NCI-H2171 (cell line): ENCODE measurements at regions not wholly inside any gene's neighbourhood (a gene's known extent, or its start where the extent isn't known, plus 50 kb on each side); places are given as distances from the start of the nearest gene placed in this dataset.

Experiments
- DNase-seq: peaks from one replicate; lab custom pipeline; 2025; lab: John Stamatoyannopoulos, UW

DNA sequence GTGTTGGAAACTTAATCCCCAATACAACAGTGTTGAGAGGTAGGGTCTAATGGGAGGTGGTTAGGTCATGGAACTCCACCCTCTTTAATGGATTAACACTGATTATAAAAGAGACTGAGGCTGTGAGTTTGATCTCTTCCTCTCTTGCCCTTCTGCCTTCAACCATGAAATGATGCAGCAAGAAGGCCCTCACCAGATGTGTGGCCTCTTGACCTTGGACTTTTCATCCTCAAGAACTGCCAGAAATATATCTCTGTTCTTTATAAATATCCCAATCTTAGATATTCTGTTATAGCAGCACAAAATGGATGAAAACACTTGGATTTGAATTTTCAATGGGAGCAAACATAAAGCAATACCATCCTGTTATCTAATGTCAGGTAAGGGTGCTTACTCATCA, 67.6 kb downstream of the NMUR2 start:
- no peak for DNase-seq

DNA sequence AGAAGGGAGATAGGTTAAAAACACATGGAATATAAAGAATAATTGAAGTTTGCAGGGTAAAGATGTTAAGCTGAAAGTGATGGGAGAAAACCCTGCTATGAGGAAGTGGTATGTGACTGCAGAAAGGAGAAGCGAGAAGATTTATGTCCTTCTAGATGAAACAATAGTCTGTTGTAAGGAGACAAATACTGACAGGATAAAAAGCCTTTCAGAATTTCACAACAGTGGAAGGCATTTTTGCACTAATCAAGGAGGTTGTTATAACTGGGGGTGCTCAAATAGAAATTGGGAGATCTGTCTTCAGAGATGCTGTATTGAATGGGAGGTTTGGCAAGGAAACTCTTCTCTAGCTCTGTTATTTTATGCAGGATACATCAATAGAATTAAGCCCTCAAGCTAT, 69.6 kb downstream of the NMUR2 start:
- no peak for DNase-seq

DNA sequence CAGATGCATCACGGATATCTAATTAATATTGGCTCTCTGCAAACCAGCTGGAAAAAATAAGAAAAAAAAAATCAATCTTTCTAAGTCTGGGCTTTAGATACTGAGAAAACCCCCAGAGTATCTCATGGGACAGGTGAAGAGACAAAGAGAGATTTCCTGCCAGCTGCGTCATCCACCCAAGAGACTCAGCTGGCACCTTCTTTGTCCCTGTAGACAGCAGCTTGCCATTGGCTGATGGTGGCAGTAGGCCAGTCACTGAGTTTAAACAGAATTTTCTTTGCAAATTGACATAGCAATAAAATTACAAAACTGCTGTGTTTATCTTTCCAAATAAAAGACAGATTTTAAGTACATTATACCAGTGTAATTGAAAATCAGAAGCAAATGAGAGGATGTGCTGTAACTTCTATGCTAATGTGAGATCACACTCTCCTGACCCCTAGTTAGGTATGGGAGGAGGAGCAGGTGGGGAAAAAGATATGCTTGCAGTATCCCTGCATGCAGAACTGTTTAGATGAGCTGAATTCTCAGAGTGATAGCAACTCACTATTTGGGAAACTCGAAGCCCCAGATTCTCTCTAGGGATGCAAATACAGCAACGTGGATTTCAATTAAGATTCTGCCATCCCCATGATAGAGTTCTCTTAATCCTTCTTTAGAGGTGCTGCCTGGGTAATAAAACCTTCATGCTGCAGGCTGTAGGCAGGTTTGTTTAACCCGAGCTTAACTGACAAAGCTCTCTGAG, 72.2 kb downstream of the NMUR2 start:
- peak; percentile 52 for DNase-seq

DNA sequence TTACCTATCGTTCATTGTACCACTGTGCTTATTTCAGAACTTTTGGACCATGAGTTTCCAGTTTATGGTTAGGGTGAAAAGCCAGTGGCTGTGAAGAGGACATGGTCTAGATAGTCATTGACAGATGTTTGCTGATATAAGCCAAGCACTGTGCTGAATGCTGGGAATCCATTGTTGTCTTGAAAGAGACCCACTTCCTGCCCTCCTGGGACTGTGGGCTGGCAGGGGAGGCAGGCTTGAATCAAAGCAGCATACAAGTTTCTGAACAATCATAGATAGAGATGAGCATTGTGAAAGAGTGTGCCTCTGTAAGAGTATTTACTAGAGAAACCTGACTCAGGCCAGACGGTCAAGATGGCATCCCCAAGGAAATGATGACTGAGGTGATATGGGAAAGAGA, 73.4 kb downstream of the NMUR2 start:
- DNase-seq = no peak

DNA sequence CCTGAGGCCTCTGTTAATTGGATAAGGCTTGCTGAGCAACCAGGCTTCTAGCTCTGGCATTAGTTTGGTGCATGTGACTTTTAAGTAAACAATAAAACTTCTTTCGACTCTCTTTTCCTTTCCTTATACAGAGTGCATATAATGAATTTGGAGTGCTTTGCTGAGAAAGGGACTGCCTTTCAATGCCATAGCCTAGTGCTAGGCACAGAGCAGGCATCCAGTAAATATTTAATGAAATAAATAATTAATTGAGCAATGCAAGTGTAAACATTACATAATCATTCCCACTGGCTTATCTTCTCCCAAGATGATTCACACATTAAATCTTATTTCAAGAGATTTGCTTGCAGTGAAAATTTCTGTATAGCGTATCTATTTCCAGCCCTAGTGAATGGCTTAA, 74.1 kb downstream of the NMUR2 start:
- no peak for DNase-seq

DNA sequence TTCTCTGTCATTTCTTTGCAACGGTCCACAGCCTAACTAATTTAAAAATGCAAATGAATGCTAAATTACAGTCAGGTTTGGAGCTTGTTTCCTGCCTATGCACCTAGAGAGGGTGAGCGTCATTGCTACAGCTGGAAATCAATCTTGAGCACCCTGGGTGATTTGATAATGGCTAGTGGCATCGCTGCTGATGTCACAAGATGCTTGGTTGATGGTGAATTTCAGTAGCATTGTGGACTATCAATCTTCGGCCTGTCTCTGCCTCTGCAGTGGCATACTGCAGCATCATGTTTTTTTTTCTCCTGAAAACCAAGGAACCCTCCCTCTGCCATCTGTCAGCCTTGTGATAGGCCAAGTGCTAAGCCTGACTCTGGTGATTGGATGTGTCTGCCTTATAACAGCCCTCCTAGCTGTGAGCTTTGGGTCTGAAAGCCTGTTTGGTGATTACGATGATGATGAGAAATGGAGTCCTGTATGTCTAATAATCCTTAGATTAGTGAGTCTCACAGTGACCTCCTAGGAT, 75.3 kb downstream of the NMUR2 start:
- DNase-seq = no peak

DNA sequence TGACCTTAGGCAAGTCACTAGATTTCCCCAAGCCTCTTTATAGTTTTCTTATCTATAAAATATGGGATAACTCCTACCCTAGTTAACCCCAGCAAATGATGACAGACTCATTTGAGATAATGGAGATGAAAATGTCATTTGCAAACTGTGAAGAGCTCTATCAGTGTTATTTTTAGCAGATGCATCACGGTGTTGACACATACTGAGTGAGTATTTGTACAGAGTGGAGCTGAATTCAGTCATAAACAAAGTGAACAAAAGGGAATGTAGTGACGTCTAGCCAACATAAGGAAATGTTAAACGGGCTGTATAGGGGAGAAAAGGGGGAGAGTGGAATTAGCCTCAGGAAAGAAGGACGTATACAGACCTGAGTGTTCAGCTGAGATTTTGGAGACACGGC, 75.9 kb downstream of the NMUR2 start:
- DNase-seq = no peak

DNA sequence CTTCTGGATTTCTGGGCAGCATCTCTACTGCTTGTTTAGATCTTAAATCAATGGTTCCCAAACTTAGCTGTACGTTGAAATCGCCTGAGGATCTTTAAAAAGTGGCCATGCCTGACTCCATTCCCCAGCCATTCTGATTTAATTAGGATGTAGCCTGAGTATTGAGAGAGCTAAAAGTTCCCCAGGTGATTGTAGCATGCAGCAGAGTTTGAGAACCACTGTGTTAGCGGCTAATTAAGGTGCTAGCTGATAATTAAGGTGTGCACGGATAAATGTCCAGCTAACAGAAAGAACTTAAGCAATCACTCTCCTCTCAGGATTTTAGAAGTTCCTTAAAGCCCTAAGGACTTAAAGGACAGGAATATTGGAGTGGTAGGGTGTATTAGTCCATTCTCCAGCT, 89.1 kb downstream of the NMUR2 start:
- no peak for DNase-seq

DNA sequence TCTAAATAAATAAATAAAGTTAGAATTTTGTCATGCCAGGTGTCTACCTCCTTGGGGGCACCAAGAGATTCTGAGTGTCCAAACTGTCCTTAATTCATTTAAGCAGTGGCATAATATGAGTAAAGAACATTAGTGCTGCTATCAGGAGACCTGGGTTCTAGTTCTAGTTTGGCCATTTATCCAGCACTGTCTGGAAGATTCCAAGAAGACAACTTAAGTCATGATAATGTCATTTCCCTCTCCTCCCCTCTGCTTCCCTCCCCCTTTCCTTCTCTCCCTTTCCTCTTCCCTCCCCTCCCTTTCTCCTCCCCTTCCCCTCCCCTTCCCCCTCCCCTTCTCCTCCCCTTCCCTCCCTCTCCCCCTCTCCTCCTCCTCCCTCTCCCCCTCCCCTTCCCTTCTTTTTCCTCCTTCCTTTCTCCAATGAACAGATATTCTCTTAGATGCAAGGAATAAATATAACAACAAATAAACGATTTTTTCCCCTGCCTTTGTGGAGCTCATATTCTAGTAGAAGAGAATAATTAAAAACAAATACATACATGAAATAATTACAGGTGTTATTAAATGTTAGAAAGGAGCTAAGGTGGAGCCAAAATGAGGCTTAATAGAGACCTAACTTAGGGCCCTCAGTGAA, 90.8 kb downstream of the NMUR2 start:
- no peak for DNase-seq

DNA sequence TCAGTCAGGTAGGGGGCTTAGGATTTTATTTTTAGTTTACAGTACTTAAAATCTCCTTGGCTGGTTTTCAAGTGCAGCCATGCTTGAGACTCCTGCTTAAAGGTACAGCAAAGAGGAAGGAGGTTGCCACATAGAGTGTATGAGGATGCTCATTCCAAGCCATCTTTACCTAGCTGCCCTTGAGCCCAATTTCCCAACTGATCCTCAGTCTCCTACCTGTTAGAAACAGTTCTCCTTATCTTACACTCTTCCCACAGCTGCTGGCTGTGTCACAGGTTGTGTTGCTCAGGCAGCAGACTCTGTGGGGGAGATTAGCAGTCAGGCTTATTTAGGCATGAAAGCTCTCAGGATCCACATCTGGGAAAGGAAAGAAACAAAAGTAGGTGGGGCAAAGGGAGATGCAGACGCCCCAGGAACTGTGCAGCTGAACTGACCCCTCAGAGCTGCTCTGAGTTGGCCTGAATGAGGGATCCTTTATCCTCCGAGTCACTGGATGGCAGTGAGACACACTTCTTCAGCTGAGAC, 95.1 kb downstream of the NMUR2 start:
- DNase-seq = no peak

DNA sequence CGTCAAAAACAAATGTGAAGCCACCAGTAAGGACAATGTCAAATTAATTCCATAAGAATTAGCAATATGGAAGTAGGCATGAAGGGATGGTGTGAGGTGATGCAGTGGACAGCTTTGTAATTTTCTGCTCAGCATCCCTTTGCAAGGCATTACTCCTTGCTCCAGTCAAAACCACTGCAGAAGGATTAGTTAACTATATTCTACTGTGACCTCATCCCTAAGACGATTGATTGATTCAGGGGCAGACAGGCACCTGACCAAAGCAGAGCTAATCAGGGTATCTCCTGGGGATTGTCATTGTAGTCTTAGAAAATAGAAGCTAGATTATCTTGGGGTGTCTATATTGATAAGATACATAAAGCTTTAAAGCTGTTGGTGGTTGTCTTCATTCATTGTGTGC, 98.7 kb downstream of the NMUR2 start:
- DNase-seq = no peak

DNA sequence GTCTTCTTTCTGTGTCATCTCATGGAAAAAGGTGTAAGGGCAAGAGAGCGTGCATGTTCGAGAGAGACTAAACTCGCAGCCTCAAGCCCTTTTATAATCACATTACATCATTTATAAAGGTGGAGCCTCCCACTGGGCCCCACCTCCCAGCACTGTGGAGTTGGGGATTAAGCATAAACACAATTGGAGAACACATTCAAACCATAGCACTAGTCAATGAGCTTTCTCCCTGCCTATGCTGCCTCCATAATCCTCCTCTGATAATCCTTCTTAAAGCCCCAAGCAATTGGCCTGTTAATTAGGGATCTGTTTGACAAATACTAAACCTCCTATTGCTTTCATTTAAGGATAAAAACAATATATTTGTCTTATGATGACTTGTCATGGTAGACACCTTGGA, 99.6 kb downstream of the NMUR2 start:
- DNase-seq = no peak

DNA sequence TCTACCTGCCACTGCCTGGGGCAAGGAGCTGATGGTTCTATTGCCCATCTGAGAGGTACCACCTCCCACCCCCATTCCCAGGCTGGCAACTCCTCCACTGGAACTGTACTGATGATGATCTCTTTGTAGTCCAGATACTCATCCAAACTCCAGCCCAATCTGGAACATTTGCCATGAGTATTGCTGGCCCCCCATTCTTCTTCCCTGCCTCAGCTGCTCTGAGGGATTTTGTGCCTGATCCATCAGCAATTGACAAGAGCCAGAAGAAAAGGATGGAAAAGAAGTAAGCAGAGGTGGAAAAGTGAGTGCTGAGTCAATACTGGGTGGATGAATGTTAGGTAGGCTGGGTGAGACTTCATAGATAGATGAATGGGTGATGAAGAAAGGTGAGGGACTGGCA, 101.2 kb downstream of the NMUR2 start:
- DNase-seq = no peak

DNA sequence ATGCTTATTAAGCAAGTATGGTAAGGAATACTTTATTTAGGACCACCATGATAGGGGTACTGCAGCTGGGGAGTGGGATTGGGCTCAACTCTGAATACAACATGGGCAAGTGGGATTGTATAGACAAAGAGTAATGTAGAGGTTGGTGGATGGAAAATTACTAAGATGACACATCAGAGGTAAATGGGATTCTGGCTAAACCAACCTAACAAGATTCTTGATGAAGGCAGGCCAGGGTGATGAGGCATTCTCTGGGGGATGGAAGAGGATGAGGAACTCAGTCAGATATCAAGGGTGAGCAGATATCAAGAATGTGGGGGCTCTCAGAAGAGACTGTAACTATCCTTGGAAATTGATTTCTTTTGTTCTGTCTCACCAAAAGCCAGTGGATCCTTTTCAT, 107.2 kb downstream of the NMUR2 start:
- no peak for DNase-seq

DNA sequence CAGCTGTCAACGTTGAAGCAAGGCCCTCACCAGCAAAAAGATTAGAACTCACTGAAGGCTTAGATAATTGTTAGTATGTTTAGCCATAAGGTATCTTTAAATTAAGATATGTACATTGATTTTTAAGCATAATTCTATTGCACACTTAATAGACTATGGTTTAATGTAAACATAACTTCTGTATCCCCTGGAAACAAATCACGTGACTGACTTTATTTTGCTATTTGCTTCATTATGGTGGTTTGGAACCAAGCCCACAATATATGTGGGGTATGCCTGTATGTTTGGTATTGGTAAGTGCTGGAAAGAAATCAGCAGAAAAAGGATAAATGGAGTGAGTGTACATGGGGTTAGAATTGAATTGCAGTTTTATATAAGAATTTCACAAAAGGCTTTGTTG, 111.9 kb downstream of the NMUR2 start:
- DNase-seq = no peak

DNA sequence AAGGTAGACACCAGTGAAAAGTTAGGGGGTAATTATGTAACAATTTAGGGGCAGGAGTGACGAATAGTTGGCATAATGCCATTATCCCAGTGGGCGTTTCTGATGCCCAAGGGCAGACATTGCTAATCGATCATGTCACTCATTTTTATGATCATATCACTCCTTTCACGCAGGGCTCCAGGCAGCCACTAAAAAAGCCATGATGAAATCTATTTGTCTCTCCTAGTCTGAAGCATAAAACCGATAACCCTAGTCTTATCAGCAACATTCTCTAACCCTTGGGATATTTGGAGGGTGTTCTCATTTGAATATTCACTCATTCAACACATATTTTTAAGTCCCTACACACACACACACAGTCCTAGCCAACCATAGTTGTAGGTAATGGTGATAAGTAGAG, 114.9 kb downstream of the NMUR2 start:
- DNase-seq = no peak

DNA sequence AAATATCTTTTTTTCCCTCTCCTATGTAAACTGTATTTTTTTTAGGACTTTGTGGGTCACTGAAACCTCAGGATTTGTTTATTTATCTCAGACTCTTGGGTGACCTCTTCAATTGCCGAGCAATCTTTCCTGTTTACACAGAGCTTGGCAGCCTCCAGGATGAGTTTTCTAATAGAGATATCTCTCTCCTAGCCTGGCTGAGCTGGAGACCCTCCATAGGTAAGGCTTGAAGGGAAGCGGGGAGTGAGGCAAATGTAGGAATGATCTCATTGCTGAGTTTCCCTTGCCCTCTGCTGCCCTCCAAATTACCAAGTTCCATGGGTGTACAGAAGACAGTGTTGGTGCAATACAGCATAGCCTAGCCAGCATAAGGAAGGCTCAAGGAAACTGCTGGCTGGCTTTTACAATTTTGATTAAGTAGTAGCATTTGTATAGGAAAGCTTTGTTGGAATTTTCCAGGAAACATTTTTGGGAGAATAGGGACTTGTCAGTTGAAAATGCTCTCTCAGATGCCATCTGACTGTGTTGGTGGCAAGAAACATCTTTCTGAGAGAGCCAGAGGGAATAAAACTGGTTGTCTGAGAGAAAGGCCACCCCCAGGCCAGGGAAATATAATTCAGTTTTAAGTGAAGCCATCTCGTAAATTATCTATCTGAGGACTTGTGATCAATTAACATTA, 116.0 kb downstream of the NMUR2 start:
- DNase-seq = no peak

DNA sequence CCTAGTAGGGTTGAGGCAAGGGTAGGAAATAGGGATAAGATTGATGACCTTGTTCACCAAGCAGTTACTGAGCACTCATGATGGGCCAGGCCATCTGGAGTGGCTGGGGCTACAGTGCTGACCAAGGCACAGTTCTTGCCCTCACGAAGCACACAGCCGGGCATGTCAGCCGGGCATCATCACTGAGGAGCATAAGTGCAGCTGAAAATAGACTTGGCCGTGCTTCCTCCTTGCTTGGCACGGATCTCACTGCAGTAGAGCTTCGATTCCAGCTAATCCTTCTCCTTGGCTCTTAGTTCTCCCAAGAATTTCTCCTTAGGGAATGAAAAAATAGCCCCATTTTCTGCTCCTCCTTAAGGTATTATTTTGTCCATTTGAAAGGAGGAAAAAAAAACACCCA, 116.6 kb downstream of the NMUR2 start:
- no peak for DNase-seq

DNA sequence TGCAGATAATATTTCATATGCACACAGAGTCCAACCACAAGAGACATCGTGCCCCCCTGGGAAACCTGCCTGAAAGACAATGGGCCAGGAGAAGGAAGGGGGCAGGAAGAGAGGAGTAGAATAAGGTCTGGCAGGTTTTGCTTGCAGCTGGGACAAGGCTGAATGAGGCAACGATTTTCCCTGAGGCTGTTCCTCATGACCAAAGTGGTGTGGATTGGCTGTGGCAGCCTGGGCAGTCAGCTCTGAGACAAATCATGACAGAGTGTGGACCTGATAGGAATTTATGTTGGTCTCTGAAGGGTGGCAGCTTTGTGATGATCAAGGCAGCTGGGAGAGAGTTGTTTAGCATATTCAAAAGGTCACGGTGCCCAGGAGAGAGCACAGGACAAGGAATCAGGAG, 119.3 kb downstream of the NMUR2 start:
- DNase-seq = no peak

DNA sequence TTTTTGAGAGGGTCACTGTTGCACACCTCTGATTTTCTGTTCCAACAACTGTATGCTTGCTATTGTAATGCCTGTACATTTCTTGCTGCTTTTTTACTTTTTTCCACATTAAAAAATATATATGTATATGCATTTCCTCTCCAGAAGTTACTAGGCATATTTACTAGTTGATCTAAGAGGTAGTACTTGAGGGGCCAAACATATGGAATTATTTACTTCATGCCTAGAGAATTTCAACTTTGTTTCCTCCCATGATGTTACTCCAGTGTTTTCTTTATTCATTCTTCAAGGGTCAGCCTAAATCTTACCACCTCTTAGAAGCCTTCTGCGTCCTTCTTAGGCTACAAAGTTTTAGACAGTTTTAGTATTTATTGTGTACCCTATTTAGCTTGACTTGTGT, 122.7 kb downstream of the NMUR2 start:
- no peak for DNase-seq

DNA sequence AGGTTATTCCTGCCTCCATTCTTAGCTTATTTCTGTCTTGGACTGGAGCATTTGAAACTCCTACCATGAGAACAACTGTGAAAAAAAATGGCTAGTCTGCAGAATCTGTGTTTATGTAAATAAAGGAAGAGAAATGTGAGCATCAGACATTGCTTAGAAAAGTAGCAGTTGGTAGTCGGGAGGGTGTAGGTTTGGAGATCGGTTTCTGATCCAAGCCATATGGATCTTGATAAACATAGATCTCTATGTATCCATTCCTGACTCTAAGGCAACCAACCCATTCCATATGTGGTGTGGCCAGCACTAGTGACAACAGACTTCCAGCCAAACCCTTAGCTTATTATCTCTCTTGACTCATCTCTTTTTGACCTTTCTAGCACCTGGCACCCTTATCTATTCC, 127.1 kb downstream of the NMUR2 start:
- no peak for DNase-seq

DNA sequence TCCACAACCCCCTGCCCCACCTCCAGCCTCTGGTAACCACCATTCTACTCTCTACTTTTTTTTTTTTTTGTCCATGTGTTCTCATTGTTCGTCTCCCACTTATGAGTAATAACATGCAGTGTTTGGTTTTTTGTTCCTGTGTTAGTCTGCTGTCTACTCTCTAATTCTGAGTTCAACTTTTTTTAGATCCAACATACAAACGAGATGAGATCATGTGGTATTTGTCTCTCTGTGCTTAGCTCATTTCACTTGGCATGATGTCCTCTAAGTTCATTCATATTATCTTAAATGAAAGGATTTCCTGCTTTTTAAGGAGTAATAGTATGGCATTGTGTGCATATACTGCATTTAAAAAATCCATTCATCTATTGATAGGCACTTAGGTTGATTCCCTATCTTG, 130.9 kb downstream of the NMUR2 start:
- DNase-seq = no peak

DNA sequence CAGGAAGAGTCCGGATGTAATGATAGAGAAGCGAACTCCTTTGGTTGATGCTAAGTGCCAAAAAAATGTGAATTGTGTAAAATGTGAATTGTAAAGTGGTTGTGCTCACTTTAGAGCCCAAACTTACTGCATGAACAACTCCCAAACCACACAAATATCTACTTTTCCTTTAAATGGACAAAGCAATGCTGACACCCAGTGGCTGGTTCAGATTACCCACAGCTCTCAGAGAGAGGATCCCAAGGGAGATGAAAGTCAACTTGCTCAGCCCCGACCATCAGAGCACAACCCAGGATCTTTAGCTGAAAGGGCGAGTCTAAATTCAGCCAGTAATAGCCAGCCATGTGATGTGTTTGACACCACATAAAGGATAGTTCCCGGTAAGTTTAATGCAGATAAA, 133.7 kb downstream of the NMUR2 start:
- no peak for DNase-seq
